ENCODE measurements at regions not wholly inside any gene's neighbourhood (a gene's known extent, or its start where the extent isn't known, plus 50 kb on each side); places are given as distances from the start of the nearest gene placed in this dataset.

DNA sequence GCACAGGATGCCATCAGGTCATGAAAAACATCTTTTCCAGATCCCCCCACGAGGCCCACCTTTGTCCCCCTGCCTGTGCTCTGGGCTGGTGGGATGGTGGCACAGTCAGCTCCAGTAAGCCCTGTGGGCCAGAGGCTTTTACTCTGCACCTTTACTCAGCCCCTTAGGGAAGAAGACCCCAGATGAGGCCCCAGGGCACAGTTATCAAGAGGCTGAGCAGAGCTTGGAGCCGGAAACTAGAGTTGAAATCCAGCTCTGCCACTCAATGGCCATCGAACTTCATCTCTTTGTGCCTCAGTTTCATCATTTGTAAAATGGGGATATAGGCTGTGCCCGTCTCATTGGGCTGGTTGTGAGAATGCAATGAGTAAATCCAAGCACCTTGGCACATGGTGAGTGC, 81.7 kb upstream of the TOX2 start:
- H3K4me1 ChIP-seq, result no peaks in the 10 kb centered on the region
- H3K27ac ChIP-seq, result no peak overlapping the region
- H3K9me3 ChIP-seq, result no peaks in the 10 kb centered on the region
- intact Hi-C loops (cut with DNase I; ENCODE audit: low total_unique reads), result no loop called here
- TF ChIP-seq CTCF (IDR thresholded peaks at IDR 0.05) (no peak), POLR2A (IDR thresholded peaks at IDR 0.05) (no peak)
- no peaks in the 10 kb centered on the region for H3K27me3 ChIP-seq
- H3K4me3 ChIP-seq, result no peak overlapping the region
- H3K36me3 ChIP-seq, result no peaks in the 10 kb centered on the region
- no peak for DNase-seq

GRCh38 chr20:43832096-43832816, 82.4 kb upstream of the TOX2 start:
- no peak for DNase-seq
- no peak for TF ChIP-seq POLR2A (IDR thresholded peaks at IDR 0.05)
- TF ChIP-seq CTCF (IDR thresholded peaks at IDR 0.05), result no peak
- Histone ChIP-seq H3K36me3 (no peaks in the 10 kb centered on the region), H3K4me1 (no peaks in the 10 kb centered on the region), H3K27ac (no peak overlapping the region), H3K27me3 (no peaks in the 10 kb centered on the region), H3K9me3 (no peaks in the 10 kb centered on the region), H3K4me3 (no peak overlapping the region)
- intact Hi-C loops (cut with DNase I; ENCODE audit: low total_unique reads), result no loop called here

DNA sequence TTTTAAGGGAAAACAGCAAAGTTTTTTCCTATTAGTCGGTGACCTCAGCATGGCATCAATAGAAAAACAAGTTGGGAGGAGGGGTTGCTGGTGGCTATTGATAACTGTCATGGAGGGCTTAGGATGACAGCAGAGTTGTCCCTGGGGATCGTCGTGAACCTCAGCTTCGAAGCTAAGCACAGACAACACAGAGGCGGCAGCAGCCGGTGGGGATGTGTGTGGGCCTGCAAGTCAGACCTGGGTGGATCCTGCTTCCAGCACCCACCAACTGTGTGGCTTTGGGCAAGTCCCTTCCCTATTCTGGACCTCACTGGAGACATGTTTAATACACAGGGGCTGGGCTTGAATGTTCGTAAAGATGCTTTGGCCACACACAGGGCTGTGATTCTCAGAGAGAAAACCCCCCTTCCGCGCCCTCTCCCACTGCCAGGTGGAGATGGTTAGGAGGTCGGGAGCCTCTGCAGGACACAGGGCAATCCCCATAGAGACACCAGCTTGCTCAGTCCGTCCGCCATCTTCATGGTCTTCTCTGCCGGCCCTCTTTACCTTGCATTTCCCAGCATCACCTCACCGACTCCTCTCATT, 83.1 kb upstream of the TOX2 start:
- H3K4me1 ChIP-seq, result no peaks in the 10 kb centered on the region
- DNase-seq, result no peak

DNA sequence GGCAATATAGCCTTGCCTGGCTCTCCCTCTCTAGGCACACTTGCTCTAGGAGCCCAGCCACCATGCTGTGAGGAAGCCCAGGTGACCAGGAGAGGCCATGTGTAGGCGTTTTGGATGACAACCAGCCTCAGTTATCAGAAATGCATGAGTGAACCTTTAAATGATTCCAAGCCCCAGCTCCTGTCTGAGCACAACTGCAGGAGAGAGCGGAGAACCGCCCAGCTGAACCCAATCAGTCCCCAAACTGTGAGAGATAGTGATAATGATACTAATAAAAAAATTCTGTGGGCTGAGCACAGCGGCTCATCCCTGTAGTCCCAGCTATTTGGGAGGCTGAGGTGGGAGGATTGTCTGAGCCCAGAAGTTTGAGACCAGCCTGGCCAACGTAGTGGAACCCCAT, 83.8 kb upstream of the TOX2 start:
- DNase-seq, result no peak
- no peaks in the 10 kb centered on the region for H3K27me3 ChIP-seq
- H3K9me3 ChIP-seq, result no peaks in the 10 kb centered on the region
- no peak overlapping the region for H3K4me3 ChIP-seq
- intact Hi-C loops (cut with DNase I; ENCODE audit: low total_unique reads), result no loop called here
- no peaks in the 10 kb centered on the region for H3K4me1 ChIP-seq
- H3K27ac ChIP-seq, result no peak overlapping the region
- TF ChIP-seq POLR2A (IDR thresholded peaks at IDR 0.05) (no peak), CTCF (IDR thresholded peaks at IDR 0.05) (no peak)
- no peaks in the 10 kb centered on the region for H3K36me3 ChIP-seq

More for the DNA sequence above, 83.1 kb upstream of the TOX2 start:
- no peaks in the 10 kb centered on the region for H3K9me3 ChIP-seq
- intact Hi-C loops (cut with DNase I; ENCODE audit: low total_unique reads), result no loop called here
- H3K36me3 ChIP-seq, result no peaks in the 10 kb centered on the region
- H3K27ac ChIP-seq, result no peak overlapping the region
- H3K27me3 ChIP-seq, result no peaks in the 10 kb centered on the region
- no peak for TF ChIP-seq POLR2A (IDR thresholded peaks at IDR 0.05)
- TF ChIP-seq CTCF (IDR thresholded peaks at IDR 0.05), result no peak
- H3K4me3 ChIP-seq, result no peak overlapping the region

- Histone ChIP-seq H3K9me3 (no peaks in the 10 kb centered on the region), H3K27ac (no peak overlapping the region), H3K4me1 (no peaks in the 10 kb centered on the region), H3K36me3 (no peaks in the 10 kb centered on the region), H3K4me3 (no peak overlapping the region), H3K27me3 (no peaks in the 10 kb centered on the region)
- intact Hi-C loops (cut with DNase I; ENCODE audit: low total_unique reads), result no loop called here
- DNase-seq, result no peak
- TF ChIP-seq POLR2A (IDR thresholded peaks at IDR 0.05) (no peak), CTCF (IDR thresholded peaks at IDR 0.05) (no peak)
Observed at GRCh38 chr20:43829951-43830690, 84.5 kb upstream of the TOX2 start.
